A673 (cell line): ENCODE measurements at regions not wholly inside any gene's neighbourhood (a gene's known extent, or its start where the extent isn't known, plus 50 kb on each side); places are given as distances from the start of the nearest gene placed in this dataset.
A peak's percentile ranks its signal among the peaks of the same experiment; 100 is the strongest.
"Not testable (repeated sequence)": the region's sequence is repeated elsewhere in the genome, so short reads cannot be mapped to it uniquely, and the experiment has no call there.

Source experiments
- BruUV-seq: library from RNA; stranded (reverse); fragments of 400-500 nt; replicated peaks from 2 replicates; lab custom pipeline; 2021; lab: Mats Ljungman, UMichigan
- CTCF ChIA-PET: fragments of 300-600 bp; sonication (Branson Sonifier 250); formaldehyde crosslinking; loops from one replicate; lab custom pipeline; 2022; ENCODE audit warnings: antibody characterized with exemption; lab: Charles Lee
- POLR2A ChIA-PET: fragments of 300-600 bp; sonication (Branson Sonifier 250); formaldehyde crosslinking; loops from one replicate; lab custom pipeline; 2022; ENCODE audit warnings: antibody characterized with exemption; ENCODE audit not compliant: low non-redundant PET; lab: Charles Lee
- DNase-seq: peaks from one replicate; pipeline ENCODE4 v3.0.0-alpha.2; 2015; ENCODE audit warnings: low spot score
- H3K27ac ChIP-seq: fragments of 200-600 bp; sonication (generic); 2 replicates; pipeline ENCODE4 v1.5.1; 2016; ENCODE audit warnings: mixed run types, low read depth, mild to moderate bottlenecking, mixed read lengths, antibody characterized with exemption, low read length; ENCODE audit not compliant: poor library complexity, severe bottlenecking
- H3K27me3 ChIP-seq: fragments of 200-600 bp; sonication (generic); replicated peaks from 2 replicates; pipeline ENCODE4 v1.6.1; 2017; ENCODE audit warnings: mixed run types, low read depth, mild to moderate bottlenecking, mixed read lengths, antibody characterized with exemption, low read length; ENCODE audit not compliant: insufficient read depth, poor library complexity
- H3K36me3 ChIP-seq: fragments of 200-600 bp; sonication (generic); 2 replicates; pipeline ENCODE4 v1.6.1; 2016; ENCODE audit warnings: mixed run types, mild to moderate bottlenecking, mixed read lengths, antibody characterized with exemption, low read length; ENCODE audit not compliant: insufficient read depth, poor library complexity, severe bottlenecking
- H3K4me1 ChIP-seq: fragments of 200-600 bp; sonication (generic); 2 replicates; pipeline ENCODE4 v1.6.1; 2017; ENCODE audit warnings: mixed run types, mild to moderate bottlenecking, mixed read lengths, antibody characterized with exemption, low read length; ENCODE audit not compliant: insufficient read depth, poor library complexity, severe bottlenecking
- H3K4me3 ChIP-seq: fragments of 200-600 bp; sonication (generic); 2 replicates; pipeline ENCODE4 v1.5.1; 2016; ENCODE audit warnings: low read depth, mixed run types, mild to moderate bottlenecking, mixed read lengths, low read length; ENCODE audit not compliant: poor library complexity, severe bottlenecking
- H3K9me3 ChIP-seq: fragments of 200-600 bp; sonication (generic); 2 replicates; pipeline ENCODE4 v1.6.1; 2016; ENCODE audit warnings: mixed run types, low read depth, mild to moderate bottlenecking, mixed read lengths, antibody characterized with exemption, low read length; ENCODE audit not compliant: poor library complexity, severe bottlenecking
- intact Hi-C: fragments of 100-400 bp; cut with micrococcal nuclease; formaldehyde crosslinking; loops from one replicate; pipeline ENCODE4 v1.10.0; 2022; ENCODE audit not compliant: unreplicated experiment

DNA sequence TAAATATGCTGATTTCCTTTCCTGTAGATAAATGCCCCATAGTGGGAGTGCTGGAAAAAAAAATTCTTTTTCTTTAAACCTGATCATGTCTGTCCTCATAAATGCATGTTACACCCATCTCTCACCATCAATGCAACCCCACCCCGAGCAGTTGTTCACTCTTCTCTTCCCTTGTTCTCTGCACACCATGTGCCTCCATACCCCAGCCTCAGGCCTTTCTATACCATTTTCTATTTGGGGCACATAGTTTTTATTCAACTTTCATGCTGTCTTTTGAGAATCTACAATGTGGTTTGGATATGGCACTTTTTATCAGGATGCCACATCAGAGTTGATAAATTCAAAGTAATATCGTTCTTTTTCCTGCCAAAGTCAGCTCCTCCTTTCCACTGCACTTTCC, 202.6 kb downstream of the POTED start:
- DNase-seq, H3K27me3 ChIP-seq, BruUV-seq, H3K9me3 ChIP-seq, CTCF ChIA-PET, H3K4me3 ChIP-seq, H3K36me3 ChIP-seq, H3K27ac ChIP-seq, POLR2A ChIA-PET, intact Hi-C loops: not testable (repeated sequence)
- peaks cover 14% of the 10 kb centered on the region for H3K4me1 ChIP-seq

DNA sequence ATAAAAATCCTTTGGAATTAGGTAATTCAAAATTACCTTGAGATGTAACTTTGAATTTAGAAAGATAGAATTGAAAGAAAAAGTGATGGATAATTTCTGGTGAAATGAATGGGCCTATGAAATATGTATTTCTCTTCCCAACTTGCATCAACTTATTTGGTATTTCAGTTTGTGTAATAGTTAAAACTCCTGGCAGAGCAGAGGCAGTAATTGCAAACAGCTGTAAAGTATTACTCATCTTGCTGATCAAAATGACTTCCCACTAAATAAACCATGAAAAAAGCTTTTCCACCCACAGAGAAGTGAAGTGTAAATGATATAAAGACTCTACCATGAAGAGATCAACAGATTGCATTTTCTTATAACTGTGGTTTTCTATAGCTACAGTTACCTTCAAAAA, 201.0 kb downstream of the POTED start:
- POLR2A ChIA-PET, H3K9me3 ChIP-seq, H3K27ac ChIP-seq, BruUV-seq, CTCF ChIA-PET, intact Hi-C loops, H3K36me3 ChIP-seq, H3K27me3 ChIP-seq, H3K4me3 ChIP-seq: not testable (repeated sequence)
- DNase-seq, result peak; percentile 57
- H3K4me1 ChIP-seq, result peaks cover 14% of the 10 kb centered on the region

DNA sequence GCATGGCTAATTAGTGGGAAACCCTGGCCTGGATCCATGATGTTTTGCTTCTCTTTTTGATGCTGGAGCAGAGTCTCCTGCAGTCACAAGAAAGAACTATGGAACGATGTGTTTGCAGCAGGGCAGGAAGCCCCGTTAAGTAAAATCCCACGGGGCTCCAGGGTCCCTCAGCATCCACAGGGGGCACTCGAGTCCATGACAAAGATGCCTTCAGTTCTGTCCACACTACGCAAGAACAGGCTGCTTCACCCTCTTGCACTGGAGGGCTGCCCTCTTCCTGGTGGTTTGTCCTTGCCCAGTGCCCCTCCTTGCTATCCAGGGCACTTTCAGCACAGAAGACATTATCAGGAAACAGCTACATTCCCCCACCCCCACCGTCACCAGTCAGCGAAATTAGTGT, 196.9 kb downstream of the POTED start:
- H3K27ac ChIP-seq, H3K9me3 ChIP-seq, DNase-seq, H3K4me3 ChIP-seq, CTCF ChIA-PET, BruUV-seq, intact Hi-C loops, POLR2A ChIA-PET, H3K36me3 ChIP-seq, H3K27me3 ChIP-seq: not testable (repeated sequence)
- H3K4me1 ChIP-seq, result peaks cover 13% of the 10 kb centered on the region

DNA sequence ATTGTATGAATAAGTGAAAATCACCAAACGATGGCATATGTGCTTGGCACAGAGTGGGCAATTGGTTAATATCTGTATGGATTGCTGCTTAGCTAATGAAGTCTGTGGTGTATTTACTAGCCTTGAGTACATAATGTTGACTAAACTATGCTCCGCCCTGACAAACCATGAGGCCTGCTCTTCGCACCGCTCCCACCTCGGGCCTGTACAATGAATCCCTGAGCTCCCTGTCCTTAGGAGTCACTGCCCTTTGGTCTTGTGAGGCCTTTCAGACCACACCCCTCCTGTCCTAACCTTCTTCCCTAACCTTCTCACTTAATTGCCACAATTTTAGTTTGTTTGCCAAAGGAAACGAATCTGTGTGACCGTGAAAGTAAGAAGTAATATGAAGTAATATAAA, 193.2 kb downstream of the POTED start:
- POLR2A ChIA-PET, intact Hi-C loops, CTCF ChIA-PET, H3K27me3 ChIP-seq, H3K4me1 ChIP-seq, DNase-seq, H3K4me3 ChIP-seq, BruUV-seq, H3K9me3 ChIP-seq, H3K36me3 ChIP-seq, H3K27ac ChIP-seq: not testable (repeated sequence)
